Activated CD4-positive, alpha-beta T cell treated with anti-CD3 and anti-CD28 coated beads, Interleukin-2, amount 50 U/mL, for 1 hour (primary cell): ENCODE measurements at regions not wholly inside any gene's neighbourhood (a gene's known extent, or its start where the extent isn't known, plus 50 kb on each side); places are given as distances from the start of the nearest gene placed in this dataset.
A peak's percentile ranks its signal among the peaks of the same experiment; 100 is the strongest.
"Not testable (repeated sequence)": the region's sequence is repeated elsewhere in the genome, so short reads cannot be mapped to it uniquely, and the experiment has no call there.

Experiments used
- DNase-seq: peaks from one replicate; pipeline ENCODE4 v3.0.0-alpha.2; 2020

DNA sequence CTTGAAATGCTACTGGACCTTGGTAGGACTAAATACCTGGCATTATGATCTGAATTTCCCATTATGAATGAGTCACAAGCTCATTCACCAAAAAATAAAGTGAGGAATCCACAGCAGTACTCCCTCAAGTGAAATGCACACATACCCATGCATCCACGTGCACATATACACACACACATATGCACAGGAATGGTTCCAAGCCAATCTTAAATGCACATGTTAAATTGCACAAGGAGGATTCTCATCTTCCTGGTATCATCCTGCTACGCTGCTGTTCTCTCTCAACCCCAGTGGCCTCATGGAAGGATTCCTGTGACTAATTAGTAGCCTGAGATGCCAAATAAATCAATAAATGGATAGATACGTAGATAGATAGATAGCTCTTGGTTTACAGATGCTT is 132.1 kb upstream of the KLF12 start:
- DNase-seq = no peak

GRCh38 chr13:74264333-74264732 is 130.1 kb upstream of the KLF12 start:
- DNase-seq = no peak

GRCh38 chr13:74260420-74260819 is 126.2 kb upstream of the KLF12 start:
- DNase-seq = not testable (repeated sequence)

DNA sequence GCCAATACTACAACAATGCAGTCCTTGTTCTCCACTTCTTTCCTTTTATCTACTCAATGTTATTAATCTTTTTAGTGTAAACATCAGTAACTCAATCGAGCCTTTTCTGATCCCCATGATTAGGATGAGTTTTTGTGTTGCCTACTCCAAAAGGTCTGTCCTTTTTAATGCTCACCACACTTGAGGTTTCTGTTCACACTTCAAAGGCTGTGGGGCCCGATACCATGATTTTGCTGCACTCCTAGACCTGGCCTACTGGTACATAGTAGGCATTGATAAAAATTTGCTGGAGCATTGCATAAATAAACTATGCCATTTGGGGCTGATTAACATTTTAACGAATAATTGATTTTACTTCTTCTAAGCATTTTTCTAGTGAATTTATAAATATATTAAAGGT is 125.4 kb upstream of the KLF12 start:
- no peak for DNase-seq

GRCh38 chr13:74258961-74259360 is 124.8 kb upstream of the KLF12 start:
- DNase-seq = no peak

- no peak for DNase-seq
Measured at GRCh38 chr13:74256969-74257368, 122.8 kb upstream of the KLF12 start.

GRCh38 chr13:74253161-74253560 is 119.0 kb upstream of the KLF12 start:
- DNase-seq = no peak

DNA sequence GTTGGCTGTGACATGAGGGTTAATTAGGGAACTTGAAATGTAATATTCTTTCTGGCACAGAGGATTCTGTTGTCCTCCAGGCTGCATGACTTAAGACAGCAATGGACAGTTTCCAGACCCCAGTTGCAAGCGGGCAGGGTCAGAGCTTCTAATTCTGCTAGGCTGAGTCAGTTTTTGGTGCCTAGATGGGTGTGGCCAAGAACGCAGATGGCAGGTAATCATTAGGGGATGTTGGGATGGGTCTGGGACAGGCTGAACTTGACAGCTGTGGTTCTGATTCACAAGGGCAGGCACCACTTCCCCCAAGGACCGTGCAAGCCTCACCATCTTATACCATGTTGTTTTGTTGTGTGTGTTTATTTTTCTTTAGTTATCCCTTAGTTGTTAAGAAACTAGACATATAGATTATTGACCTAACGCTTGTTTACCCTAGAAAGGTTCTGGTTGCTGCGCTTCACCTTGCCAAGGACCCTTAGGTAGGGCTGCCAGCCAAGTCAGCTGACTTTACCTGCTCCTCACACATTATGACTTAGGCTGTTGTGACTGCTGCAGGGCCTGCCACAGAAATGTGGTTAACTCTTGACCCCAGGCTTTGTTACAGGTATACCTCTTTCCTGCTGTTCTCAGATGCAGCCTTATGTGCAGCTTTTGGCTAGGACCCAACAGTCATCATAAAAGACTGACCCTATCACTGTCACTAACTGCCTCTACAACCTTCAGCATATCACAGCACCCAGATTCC is 117.7 kb upstream of the KLF12 start:
- no peak for DNase-seq

DNA sequence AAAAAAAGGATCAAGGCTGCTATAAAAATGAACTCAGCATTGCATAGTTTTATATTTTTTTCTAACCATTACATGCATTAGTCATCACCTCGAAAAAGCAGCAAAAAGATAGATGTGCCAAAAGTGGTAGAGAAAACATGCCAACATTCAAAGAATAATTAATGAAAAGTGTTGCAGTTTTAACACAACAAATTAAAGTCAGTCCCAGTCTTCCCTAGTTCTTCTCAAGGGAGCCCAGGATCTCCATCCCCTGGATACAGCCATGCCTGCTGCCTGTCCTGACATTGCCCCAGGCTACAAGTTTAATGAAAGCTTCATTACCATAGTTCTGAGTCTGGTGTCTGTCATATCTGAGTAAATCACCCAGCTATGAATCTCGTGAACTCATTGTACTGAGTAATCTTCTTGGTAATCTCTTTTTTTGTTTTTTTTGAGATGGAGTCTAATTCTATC is 116.6 kb upstream of the KLF12 start:
- DNase-seq = no peak

DNA sequence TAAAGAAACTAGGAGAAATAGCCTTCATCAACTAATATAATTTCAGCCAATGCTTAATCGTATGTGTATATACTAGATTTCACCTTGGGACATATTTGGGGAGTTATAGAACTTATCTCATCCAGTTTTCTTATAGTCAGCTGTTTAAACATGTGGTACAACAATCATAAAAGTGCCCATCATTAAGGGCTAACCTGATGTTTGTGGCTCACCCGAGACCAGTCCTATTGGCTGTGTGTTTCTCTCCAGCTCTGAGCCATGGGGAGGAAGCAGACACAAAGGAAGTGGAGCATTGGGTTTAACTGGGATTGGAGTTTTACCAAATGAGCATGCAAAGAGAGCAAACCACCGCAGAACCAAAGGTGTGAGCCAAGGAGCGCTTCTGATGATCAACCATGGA is 114.3 kb upstream of the KLF12 start:
- DNase-seq = no peak

DNA sequence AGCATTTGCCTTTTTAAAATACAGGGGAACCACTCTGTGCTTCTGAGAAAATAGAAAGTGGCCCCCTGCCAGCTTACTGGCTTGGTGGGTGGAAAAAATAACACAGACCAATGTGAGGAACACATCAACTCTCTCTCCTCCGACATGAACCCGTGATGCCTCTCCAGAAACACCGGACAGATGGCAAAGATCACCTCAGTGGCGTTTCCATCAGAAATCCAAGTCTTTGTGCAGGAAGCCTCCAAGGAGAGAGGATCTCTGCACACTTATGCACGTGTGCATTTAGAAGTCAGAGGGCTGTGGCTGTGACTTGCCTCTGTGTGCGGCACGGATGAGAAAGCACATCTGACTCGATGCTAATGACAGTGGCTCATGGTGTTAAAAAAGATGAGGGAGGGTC is 112.3 kb upstream of the KLF12 start:
- peak; percentile 41 for DNase-seq

DNA sequence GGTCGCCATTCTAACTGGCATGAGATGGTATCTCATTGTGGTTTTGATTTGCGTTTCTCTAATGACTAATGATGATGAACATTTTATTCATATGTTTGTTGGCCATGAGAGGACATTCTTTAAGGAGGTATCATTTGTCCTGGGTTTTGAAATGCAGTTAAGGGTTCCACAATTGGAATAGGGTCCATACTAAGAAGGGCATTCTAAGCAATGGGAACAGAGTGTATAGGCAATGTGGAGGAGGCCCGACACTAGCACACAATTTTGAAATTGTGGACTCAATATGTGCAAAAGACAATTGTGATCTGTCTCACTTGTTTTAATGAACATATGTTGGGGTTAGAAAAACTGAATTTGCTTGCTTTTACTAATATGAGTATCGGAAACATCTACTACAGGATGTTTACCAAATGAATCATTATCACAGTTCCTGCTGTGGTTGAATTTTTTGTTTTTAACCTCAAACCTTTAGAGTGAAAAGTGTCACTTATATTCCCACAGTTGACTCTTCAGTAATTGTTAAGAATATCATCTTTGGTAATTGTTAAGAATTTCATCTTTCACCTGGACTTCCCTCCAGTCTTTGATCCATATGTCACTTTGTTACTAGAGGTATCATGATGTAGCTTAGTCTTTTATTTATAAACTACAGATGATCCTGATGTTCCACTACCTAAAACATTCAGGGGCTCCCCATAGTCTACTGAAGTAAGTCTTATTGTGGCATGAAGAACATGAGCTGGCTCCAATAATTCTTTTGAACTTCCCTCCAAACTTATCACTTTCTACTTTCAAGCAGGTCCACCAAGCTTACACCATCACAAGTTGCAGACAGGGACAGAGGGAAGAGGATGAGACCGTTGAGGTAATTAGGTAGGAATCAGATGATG is 109.7 kb upstream of the KLF12 start:
- DNase-seq = no peak

GRCh38 chr13:74241343-74241742 is 107.1 kb upstream of the KLF12 start:
- DNase-seq = not testable (repeated sequence)

- DNase-seq = no peak
Measured at GRCh38 chr13:74230984-74231501, 96.8 kb upstream of the KLF12 start.

GRCh38 chr13:74229242-74229641 is 95.0 kb upstream of the KLF12 start:
- no peak for DNase-seq

GRCh38 chr13:74227476-74228158 is 93.4 kb upstream of the KLF12 start:
- DNase-seq = no peak

- no peak for DNase-seq
Measured at GRCh38 chr13:74226791-74227475, 92.7 kb upstream of the KLF12 start.

DNA sequence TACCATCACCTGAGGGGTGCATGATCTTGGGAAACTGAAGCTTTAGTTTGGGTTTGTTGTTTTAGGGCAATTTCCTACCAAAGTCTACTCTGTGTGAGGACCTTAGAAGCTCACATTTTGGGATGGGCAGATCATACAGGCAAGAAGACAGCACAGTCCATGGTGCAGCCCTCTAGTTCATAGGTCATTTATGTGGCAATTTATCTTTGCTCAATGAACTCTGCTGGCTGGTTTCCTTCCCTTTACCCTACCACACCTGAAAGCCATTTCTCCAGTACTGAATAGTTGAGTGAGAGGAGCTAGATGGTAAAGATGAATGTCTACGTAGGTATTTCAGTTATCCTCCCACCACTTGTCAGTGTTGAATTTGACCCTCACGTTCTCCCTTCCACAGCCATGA is 87.5 kb upstream of the KLF12 start:
- DNase-seq = no peak

DNA sequence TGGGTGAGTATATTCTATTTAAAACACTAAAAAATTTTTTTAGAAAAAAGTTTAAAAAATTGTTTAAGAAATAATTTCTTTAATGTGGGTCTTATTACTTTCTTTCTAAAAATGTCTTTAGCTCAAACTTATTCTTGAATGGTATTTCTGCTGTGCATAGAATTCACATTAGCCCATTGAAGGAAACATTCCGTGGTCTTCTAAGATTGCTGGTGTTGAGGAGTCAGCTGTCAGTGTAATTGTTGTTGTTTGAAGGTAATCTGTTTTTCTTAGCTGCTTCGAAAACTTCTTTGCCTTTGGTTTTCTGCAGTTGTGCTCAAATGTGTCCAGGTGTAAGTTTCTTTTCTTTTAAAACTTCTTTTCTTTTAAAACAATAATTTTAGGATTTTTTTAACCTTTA is 85.4 kb upstream of the KLF12 start:
- no peak for DNase-seq

DNA sequence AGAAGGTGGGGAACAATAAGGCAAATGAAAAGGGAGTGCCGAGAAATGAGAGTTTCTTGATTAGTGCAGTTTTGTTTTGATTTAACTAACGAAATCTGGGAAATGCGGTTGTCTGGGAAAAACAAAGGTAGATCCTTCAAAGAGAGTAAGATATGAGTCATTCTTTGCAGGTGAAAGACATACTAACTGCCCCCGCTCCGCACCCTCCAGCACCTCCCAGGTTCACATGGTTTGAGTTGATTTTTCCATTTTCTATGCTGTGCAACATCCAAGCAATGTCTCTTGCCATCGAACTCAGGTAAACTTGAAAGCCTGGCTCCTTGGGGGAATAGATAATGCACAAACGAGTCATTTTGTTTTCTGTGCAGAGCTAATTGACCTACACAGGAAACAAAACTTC is 84.1 kb upstream of the KLF12 start:
- no peak for DNase-seq

- no peak for DNase-seq
Measured at GRCh38 chr13:74217811-74218210, 83.6 kb upstream of the KLF12 start.

DNA sequence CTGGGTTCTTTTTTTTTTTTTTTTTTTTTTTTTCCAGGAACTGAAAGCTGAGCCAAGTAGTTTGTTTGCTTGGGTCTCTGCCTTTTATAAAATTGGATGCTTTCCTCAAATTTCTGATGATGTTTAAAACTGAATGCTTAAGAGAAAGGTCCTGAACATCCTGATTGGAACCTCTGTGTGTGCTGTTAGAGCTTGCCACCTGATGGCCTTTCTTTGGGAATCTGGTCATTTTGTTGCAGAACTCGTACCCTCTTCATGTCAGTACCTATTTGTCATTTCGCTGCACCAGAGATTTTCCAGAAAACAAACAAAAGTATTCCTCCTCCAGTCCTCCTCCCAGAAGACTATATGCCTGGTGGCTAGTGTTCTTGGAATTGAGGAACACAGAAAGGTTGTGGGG is 81.2 kb upstream of the KLF12 start:
- no peak for DNase-seq

DNA sequence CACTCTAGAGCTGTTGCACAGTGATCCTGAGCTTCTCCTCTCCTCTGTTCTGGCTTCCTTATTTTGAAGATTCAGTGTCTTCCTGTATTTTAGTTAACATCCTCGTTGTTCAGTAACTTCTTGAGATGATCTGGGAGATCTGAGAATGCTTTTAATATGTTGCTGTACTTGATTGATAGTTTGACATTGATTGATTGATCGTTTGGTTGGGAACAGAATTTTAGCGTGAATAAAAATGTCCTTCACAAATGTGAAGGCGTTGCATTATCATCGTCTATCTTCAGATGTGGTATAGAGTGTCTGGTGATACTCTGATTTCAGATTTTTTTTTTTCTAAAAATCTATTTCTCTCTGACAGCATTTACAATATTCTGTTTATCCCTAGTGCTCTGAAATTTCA is 80.1 kb upstream of the KLF12 start:
- no peak for DNase-seq
